ENCODE measurements at regions not wholly inside any gene's neighbourhood (a gene's known extent, or its start where the extent isn't known, plus 50 kb on each side); places are given as distances from the start of the nearest gene placed in this dataset.
"Not testable (repeated sequence)": the region's sequence is repeated elsewhere in the genome, so short reads cannot be mapped to it uniquely, and the experiment has no call there.

DNA sequence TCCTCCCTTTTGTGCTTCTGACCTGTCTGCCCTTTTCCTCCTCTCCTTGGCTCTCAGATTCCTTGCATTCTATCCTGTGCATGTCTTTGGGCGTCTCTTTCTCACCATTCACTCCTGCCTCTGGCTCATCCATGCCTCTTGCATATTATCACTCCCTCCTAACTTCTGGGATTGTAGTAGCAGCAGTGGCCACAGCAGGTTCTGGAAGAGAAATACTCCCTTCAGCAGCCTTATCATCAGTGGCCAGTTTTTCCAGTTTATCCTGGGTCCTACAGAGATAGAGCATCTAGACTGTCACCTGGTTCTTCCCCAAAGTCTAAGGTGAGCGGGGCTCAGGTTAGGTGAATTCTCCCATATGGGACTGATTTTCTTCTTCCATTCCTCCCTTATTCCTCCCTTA is 354.0 kb upstream of the CCL2 start:
- DNase-seq (ENCODE audit: low spot score) = no peak

DNA sequence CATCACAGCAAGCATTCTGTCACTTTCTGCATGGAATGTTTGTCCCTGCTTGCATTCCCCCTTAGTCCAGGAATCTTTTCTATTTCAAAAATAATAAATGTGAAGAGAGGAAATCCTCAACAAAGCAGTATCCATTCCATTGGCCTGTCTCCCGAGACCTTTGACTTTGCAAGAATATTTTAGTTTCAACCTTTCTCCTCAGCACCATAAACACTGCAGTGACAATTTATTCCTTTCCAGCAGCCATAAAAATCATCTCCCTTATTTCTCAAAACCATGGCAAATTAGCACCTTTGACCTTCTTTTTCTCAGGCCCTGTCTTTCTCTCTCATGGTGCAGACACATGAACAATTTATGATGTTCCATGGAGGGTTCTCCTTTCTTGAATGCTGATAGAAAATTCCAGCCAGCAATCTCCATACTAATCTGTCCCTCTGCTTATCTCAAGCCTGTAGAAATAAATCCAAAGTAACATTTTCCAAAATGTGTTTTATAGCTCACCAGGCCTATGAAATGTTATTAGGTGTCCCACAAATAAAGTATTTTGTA is 352.1 kb upstream of the CCL2 start:
- DNase-seq (ENCODE audit: low spot score) = no peak

- no peak for DNase-seq (ENCODE audit: low spot score)
These were observed 350.6 kb upstream of the CCL2 start for GRCh38 chr17:33904476-33904875.

GRCh38 chr17:33905338-33905800 is 349.7 kb upstream of the CCL2 start:
- DNase-seq (ENCODE audit: low spot score) = no peak

DNA sequence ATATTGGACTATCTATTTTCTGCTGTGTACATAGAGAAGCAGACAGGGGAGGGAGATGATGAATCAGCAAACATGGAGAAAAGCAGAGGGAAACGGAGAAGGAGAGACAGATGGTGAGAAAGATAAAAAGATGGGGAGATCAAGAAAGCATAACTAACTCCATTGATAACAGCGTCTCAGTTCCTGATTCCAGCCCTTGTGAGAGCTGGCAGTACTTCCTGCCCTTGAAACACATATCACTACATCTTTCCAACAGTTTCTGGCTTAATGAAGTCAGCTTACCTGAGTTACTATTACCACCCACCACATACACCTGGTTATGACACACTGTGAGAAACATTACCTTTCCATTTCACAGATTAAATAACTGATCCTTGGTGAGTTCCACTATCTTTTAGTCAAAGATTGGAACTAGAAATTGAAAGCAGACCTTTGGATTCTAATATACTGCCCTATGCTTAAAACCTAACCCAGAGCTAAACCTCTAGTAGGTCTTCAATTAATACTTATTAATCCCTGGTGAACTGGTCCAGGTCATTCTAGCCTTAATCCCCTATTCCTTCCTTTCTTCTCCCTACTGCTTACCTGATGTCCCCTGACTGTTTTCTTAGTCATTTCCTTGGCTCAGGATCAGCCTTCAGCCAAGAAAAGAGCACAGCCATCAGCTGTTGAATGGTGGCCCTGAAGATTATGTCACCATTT is 346.6 kb upstream of the CCL2 start:
- no peak for DNase-seq (ENCODE audit: low spot score)

DNA sequence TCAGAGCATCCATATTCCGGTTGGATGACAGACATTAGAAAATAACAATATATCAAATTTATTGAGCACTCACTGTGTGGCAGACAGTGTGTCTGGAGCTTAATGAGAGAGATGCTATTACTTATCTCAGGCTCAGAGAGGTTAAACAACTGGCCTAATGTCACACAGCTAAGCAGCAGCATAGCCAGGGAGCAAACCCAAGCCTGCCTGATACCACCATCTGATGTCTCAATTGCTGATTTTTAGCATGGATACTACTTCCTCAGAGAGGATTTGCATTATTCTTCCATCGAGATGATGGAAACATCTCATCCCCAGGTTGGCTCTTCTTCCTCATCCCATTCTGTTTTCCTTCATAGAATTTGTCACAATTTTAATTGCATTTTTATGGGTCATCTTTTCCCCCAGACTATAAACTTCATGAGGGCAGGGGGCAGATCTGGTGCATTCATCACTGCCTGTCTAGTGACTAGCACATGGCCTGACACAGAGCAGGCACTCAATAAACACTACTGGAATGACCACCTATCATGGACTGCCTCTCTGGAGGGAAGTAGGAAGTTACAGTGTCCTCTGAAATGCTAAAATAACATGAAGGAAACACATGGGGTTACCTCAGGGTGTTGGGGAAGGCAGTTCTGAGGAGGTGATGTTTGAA is 344.8 kb upstream of the CCL2 start:
- no peak for DNase-seq (ENCODE audit: low spot score)

DNA sequence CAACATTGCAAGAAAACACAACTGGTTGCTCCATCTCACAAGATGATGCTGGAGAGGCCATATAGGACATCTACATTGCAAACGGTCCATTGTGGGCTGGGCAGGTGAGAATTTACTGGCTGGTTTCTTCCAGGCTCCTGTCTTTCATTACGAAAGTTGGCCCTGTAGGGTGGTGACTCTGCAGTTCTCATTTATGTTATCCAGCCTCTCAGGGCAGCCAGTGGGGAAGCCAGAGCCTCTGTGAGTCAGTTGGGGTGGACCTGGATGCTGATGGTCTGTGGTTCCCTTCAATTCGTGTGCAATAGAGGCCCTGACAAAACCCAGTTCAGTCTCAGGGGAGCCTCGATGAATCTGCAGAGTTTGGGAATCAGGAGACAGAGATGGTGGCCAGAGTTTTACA is 341.0 kb upstream of the CCL2 start:
- DNase-seq (ENCODE audit: low spot score) = no peak

- DNase-seq (ENCODE audit: low spot score) = no peak
These were observed 332.1 kb upstream of the CCL2 start for GRCh38 chr17:33922971-33923370.

DNA sequence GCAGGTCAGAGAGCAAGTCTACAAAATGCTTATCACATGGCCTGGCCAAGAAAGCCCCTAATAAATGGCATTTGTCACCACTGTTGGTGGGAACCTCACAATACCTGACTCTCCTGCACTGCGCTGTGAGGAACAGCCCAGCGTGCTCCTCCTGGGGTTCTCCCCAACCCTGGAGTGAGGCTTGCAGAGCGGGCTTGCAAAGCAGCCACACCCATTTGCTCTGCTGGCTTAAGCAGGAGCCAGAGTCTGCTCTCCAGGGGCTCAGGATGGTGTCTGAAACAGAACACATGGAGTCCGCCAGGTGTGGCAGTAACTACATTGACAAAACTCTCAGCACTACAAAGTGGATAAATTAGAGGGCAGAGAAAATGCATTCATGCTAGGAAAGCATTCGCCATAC is 331.0 kb upstream of the CCL2 start:
- no peak for DNase-seq (ENCODE audit: low spot score)

- no peak for DNase-seq (ENCODE audit: low spot score)
These were observed 329.4 kb upstream of the CCL2 start for GRCh38 chr17:33925649-33926048.

DNA sequence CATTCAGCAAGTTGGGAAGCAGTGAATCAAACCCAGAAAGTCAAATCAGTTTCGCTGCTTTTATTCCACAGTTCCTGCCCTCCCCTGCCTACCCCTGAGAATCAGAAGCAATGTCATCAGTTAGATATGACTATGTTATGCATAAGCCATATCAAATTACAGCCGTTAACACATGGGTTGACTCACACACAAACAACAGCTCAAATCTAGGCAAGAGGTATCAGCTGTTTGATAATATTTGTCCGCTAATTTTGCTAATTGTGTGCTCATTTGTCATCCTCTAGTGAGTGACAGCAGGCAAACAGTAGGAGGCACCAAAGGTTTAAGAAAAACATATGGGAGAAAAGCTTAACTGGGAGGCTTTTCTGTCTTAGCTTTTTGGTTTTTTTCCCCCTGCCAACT is 327.4 kb upstream of the CCL2 start:
- no peak for DNase-seq (ENCODE audit: low spot score)

GRCh38 chr17:33929181-33929724 is 325.8 kb upstream of the CCL2 start:
- DNase-seq (ENCODE audit: low spot score) = no peak

- not testable (repeated sequence) for DNase-seq (ENCODE audit: low spot score)
These were observed 323.8 kb upstream of the CCL2 start for GRCh38 chr17:33931148-33931814.

- no peak for DNase-seq (ENCODE audit: low spot score)
These were observed 322.1 kb upstream of the CCL2 start for GRCh38 chr17:33932996-33933395.

- no peak for DNase-seq (ENCODE audit: low spot score)
These were observed 321.5 kb upstream of the CCL2 start for GRCh38 chr17:33933576-33933975.

DNA sequence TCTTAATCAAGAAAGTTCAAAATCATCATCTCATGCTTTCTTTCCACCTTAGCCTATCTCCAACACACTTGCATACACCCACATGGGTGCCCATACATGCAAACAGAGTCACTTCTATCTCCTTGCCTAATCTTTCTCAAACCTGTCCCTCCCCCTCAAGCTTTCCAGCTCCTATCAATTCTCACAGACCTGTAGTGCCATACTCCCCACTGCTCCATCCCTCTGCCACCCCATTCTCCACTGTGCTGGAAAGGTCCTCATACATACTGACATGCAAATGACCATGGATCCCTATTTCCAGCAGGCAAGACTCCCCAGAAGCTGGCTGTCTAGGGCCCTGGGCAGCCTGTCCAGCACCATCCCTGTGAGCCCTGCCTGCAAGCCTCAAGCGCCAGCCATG is 320.4 kb upstream of the CCL2 start:
- DNase-seq (ENCODE audit: low spot score) = no peak

DNA sequence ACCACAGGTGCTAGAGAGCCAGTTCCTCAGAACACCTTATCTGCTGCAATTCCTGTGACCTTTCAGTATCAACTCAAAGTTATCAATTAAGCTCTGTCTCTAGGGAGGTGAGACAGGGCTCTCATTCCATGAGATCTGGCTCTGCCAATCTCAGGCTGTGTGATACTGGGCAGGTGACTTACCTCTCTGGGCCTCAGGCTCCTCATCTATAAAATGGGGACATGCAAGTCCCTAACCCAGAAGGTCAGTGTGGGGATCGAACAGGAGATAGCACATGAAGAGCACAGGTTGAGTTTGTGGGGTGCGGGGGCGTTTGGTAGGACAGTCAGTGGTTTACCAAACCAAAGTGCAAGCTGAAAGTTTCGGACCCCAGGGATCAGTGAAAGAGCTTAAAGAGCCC is 319.3 kb upstream of the CCL2 start:
- DNase-seq (ENCODE audit: low spot score) = no peak

DNA sequence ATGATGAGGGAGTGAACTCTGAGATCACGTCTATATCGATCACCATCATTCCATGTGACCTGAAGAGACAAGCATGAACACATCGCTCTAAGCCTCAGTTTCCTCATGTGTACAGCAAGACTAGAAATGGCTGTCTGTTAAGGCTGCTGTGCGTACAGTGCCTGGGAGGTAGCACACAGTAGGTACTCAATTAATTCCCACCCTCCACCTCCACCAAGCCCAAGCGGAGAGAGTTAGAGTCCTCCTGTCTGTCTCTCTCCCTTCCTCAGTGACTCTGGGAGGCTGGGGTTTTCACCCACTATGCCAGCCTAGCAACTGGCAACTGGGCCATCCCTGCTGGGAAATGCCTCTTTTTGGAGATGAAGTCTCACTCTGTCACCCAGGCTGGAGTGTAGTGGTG is 318.3 kb upstream of the CCL2 start:
- no peak for DNase-seq (ENCODE audit: low spot score)

GRCh38 chr17:33939959-33940358 is 315.1 kb upstream of the CCL2 start:
- no peak for DNase-seq (ENCODE audit: low spot score)

DNA sequence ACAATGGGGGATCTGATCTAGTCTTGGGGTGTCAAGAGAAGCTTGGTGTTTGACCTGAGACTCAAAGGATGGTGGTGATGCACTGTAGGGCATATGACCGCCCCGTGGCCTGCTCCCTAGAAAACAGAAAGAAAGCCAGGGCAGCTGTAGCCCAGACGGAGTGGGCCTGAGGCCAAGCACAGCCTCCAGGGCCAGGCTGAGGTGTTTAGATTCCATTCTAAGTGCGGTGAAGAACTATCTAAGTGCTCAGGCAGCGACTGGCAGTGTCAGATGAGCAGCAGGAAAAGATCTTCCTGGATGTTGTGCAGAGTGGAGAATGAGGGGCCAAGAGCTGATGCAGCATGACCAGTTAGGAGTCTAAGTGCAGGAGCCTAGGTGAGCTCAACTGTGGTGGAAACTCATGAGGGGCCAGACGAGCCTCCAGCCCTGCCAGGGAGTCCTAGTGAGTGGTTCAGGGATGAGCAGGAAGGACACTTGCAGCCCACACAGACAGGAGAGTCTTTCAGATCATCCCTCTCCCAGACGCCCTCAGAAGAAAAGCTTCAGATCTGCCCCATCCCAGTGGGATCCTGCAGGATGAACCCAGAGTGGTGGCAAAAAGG is 314.2 kb upstream of the CCL2 start:
- DNase-seq (ENCODE audit: low spot score) = no peak

DNA sequence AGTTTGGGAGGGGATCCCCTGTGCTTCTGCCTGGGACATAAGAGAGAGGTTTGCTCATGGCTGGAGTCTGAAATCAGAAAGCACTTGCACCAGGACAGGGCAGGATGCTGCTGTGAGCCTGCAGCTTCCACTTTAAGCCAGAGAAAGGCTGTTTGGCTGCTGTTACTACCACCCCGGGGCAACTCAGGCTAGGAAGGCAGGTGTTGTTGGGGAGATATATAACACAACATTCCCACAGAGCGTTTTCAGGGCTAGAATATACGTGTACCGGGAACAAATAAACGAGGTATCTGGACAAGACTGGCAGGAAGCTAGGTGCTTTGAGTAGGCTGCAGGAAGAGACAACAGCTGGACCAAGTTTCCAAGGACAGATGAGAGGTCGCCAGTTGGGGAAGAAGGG is 313.3 kb upstream of the CCL2 start:
- DNase-seq (ENCODE audit: low spot score) = no peak

DNA sequence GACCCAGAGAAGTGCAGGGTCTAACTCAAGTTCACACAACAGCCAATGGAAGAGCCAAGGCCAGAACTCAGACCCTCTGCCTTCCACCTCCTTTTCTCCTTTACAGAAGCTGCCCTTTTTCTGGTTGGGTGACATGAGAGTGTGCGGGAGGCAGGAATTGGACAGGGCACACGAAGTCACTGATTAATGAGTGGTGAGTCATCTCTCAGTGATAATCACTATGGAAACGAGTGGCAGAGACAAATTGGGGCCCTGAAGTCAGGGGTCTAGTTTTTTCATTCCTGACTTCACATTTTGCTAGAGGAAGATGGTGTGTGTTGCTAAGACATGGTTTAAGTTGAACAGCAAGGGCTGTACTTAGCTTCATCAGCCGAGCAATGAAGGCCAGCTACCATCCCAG is 312.7 kb upstream of the CCL2 start:
- DNase-seq (ENCODE audit: low spot score) = no peak
